ENCODE measurements at regions not wholly inside any gene's neighbourhood (a gene's known extent, or its start where the extent isn't known, plus 50 kb on each side); places are given as distances from the start of the nearest gene placed in this dataset.

DNA sequence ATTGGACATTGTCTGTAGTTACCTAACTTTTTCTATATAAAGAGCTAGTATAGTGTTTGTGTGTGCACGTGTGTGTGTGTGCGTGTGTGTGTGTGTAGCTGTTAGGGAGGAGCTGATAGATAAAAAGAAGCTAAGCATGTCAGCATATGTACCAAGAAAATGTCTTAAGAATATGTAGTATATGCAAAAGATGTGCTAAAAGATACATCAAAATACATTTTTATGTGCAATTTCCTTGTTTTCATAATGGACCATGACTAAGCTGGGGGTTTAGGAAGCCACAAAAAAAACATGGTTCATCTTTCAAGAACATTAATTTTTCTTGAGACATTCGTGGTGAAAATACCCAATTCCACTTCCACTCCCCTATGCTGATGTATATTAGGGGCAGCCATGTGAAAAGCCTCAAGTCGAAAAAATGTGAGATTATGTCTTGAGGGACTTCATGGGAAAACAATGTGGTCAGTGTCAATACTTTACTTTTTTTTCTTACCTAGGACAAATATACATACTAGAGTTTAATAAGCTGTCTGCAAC lies 1599.7 kb downstream of the ARAP2 start:
- Histone ChIP-seq H3K27me3 (no peaks in the 10 kb centered on the region), H3K27ac (no peak overlapping the region), H3K36me3 (no peaks in the 10 kb centered on the region), H3K9me3 (no peaks in the 10 kb centered on the region), H3K4me3 (no peak overlapping the region), H3K4me1 (no peaks in the 10 kb centered on the region)
- DNase-seq: no peak
- TF ChIP-seq, protein P1, sequence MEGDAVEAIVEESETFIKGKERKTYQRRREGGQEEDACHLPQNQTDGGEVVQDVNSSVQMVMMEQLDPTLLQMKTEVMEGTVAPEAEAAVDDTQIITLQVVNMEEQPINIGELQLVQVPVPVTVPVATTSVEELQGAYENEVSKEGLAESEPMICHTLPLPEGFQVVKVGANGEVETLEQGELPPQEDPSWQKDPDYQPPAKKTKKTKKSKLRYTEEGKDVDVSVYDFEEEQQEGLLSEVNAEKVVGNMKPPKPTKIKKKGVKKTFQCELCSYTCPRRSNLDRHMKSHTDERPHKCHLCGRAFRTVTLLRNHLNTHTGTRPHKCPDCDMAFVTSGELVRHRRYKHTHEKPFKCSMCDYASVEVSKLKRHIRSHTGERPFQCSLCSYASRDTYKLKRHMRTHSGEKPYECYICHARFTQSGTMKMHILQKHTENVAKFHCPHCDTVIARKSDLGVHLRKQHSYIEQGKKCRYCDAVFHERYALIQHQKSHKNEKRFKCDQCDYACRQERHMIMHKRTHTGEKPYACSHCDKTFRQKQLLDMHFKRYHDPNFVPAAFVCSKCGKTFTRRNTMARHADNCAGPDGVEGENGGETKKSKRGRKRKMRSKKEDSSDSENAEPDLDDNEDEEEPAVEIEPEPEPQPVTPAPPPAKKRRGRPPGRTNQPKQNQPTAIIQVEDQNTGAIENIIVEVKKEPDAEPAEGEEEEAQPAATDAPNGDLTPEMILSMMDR (IDR thresholded peaks at IDR 0.05): no peak
- intact Hi-C loops (cut with DNase I): no loop called here
- no peak for ATAC-seq

DNA sequence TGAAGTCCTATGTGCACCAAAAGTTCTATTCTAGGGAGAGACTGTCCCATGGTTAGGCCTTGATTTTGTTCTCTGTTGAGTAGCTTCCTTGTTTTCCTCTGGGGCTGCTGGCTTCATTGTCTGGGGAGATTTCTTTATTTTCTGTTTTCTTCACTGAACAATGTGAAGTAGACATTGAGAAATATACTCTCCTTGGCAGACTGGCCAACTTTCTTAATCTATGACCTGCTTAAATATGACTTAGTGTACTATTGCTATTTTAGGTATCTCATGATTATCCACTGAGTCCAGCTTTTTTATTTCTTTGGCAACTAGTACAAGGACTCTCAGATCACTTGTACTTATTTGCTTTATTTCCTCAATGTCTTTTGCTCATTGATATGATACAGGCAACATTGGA lies 1594.6 kb downstream of the ARAP2 start:
- no peaks in the 10 kb centered on the region for H3K9me3 ChIP-seq
- no peak overlapping the region for H3K4me3 ChIP-seq
- TF ChIP-seq, protein P1 (IDR thresholded peaks at IDR 0.05): no peak
- H3K27ac ChIP-seq: no peak overlapping the region
- H3K4me1 ChIP-seq: no peaks in the 10 kb centered on the region
- no peaks in the 10 kb centered on the region for H3K27me3 ChIP-seq
- ATAC-seq (no peak), DNase-seq (no peak)
- intact Hi-C loops (cut with DNase I): no loop called here
- no peaks in the 10 kb centered on the region for H3K36me3 ChIP-seq

DNA sequence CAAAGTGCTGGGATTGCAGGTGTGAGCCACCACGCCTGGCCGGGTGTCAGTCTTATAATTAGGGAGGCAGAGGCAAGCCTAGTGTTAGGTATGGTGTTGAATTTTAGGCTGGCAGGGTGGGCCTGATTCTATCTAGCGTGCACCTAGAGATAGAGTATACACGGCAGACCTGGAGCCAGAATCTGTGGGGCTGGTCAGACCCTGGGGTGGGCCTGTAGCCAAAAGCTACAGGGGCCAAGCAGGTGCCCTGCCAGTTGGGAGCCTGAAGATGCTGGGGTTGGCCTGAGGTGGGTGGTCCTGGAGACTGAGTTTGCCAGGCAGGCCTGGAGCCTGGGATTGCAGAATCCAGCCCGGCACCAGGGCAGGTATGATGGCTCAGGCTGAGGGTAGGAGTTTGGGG lies 1580.3 kb downstream of the ARAP2 start:
- Histone ChIP-seq H3K27ac (no peak overlapping the region), H3K9me3 (no peaks in the 10 kb centered on the region), H3K4me1 (no peaks in the 10 kb centered on the region), H3K36me3 (no peaks in the 10 kb centered on the region), H3K4me3 (no peak overlapping the region), H3K27me3 (no peaks in the 10 kb centered on the region)
- DNase-seq (no peak), ATAC-seq (peak; percentile 24)
- TF ChIP-seq, protein P1 (IDR thresholded peaks at IDR 0.05): no peak
- intact Hi-C loops (cut with DNase I): no loop called here

DNA sequence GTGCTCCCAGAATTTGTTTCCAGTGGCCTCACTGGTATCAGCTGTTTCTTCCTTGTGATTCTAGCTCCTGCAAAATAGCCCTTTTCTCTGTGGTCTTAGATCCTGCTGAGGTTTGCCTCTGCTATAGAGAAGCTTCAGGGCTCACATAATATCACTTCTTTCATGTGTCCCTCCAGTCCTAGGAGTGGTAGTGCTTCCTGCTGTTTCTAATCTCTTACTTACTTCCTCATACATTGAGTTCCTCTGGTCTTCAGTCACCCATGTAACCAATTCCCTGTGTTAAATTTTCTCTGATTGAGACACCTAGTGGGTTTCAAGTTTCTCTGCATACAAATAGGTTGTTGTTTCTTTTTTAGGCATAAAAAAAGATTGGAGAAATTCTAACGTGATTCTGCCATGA lies 1567.9 kb downstream of the ARAP2 start:
- ATAC-seq (no peak), DNase-seq (no peak)
- Histone ChIP-seq H3K27me3 (no peaks in the 10 kb centered on the region), H3K4me3 (no peak overlapping the region), H3K9me3 (no peaks in the 10 kb centered on the region), H3K27ac (no peak overlapping the region), H3K36me3 (no peaks in the 10 kb centered on the region), H3K4me1 (no peaks in the 10 kb centered on the region)
- TF ChIP-seq, protein P1 (IDR thresholded peaks at IDR 0.05): no peak
- intact Hi-C loops (cut with DNase I): no loop called here

DNA sequence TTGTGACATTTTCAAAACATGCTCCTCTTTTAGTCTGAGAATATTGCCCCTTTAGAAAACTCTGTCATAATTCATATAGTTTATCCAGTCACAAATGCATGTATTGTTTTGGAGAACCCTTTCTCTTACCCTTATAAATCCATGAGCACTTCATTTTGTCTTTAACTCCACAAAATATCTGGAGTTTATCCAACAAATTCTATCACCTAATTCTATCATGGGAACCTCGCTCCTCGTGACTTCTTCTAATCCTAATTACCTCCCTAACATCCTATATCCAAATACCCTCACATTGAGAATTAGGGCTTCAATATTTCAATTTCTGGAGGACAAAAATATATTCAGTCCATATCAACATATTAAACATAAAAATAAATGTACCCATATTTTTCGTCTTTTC lies 1565.9 kb downstream of the ARAP2 start:
- H3K4me1 ChIP-seq: no peaks in the 10 kb centered on the region
- H3K9me3 ChIP-seq: no peaks in the 10 kb centered on the region
- no peak overlapping the region for H3K27ac ChIP-seq
- DNase-seq (no peak), ATAC-seq (no peak)
- no peaks in the 10 kb centered on the region for H3K36me3 ChIP-seq
- H3K4me3 ChIP-seq: no peak overlapping the region
- intact Hi-C loops (cut with DNase I): no loop called here
- TF ChIP-seq, protein P1 (IDR thresholded peaks at IDR 0.05): no peak
- no peaks in the 10 kb centered on the region for H3K27me3 ChIP-seq

DNA sequence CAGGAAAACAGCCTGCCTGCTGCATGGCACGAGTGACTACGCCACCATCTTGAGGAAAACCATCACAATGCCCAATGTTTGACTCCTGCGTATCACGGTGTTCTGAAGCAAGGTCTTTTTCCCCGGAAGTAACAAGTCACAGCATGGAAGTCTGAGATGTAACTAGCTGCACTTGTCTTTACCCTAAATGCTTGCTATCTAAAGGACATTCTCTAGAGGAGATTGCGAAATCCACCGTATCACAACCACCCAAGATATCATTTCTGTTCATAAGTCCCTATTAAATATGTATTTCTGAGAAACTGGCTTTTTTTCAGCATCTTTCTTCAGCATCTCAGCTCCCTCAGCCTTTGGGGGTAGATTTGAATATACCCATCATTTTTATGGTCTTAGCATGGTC lies 1565.1 kb downstream of the ARAP2 start:
- no peak for ATAC-seq
- no peaks in the 10 kb centered on the region for H3K36me3 ChIP-seq
- TF ChIP-seq, protein P1 (IDR thresholded peaks at IDR 0.05): no peak
- DNase-seq: no peak
- H3K4me3 ChIP-seq: no peak overlapping the region
- H3K27ac ChIP-seq: no peak overlapping the region
- H3K27me3 ChIP-seq: no peaks in the 10 kb centered on the region
- intact Hi-C loops (cut with DNase I): no loop called here
- H3K9me3 ChIP-seq: no peaks in the 10 kb centered on the region
- H3K4me1 ChIP-seq: no peaks in the 10 kb centered on the region
